K562 (cell line): ENCODE measurements at regions not wholly inside any gene's neighbourhood (a gene's known extent, or its start where the extent isn't known, plus 50 kb on each side); places are given as distances from the start of the nearest gene placed in this dataset.

ENCODE experiments used
- ATAC-seq: fragments of 200-7000 bp; cut with Tn5 transposase; 3 replicates; pipeline ENCODE4 v1.9.1; 2020; ENCODE audit warnings: moderate library complexity
- BruUV-seq: library from RNA; stranded (reverse); fragments of 400-500 nt; replicated peaks from 2 replicates; lab custom pipeline; 2021; lab: Mats Ljungman, UMichigan
- CTCF ChIA-PET: fragments of 300-600 bp; formaldehyde crosslinking; extraction: SDS; loops from one replicate; lab custom pipeline; 2021; ENCODE audit warnings: low intra/inter-chr PET ratio; lab: Yijun Ruan, JAX
- POLR2A ChIA-PET: fragments of 300-600, 350-650 bp; sonication (Branson Sonifier 250); formaldehyde crosslinking; extraction: SDS; loops from one replicate; lab custom pipeline; 2021; ENCODE audit warnings: antibody characterized with exemption, inconsistent platforms; lab: Yijun Ruan, JAX
- DNase-seq, 4 experiments: peaks; one replicate each; pipeline versions ENCODE4 v3.0.0 to v3.0.0-alpha.2; 2011 to 2018; ENCODE audit warnings: low spot score in 3 of 4, mixed read lengths in 3 of 4; ENCODE audit errors: extremely low read depth in 1 of 4
- FAIRE-seq: peaks from 2 replicates; lab custom pipeline; 2011; peaks lifted over from hg19 to GRCh38; lab: Jason Lieb, UNC
- H2AFZ ChIP-seq: 2 replicates; pipeline ENCODE4 v1.6.0; 2011; ENCODE audit warnings: low read depth, low read length, control low read depth, inconsistent platforms
- H3K27ac ChIP-seq: fragments of 200-600 bp; 3 replicates; pipeline ENCODE4 v1.8.0; 2011; ENCODE audit warnings: low read depth, mild to moderate bottlenecking, control low read depth, inconsistent platforms, low read length, moderate library complexity, mixed read lengths; ENCODE audit errors: extremely low read depth
- H3K27me3 ChIP-seq, 2 experiments: fragments of 300-600 bp in 1 of 2; 2 replicates in 1 of 2; 3 replicates in 1 of 2; pipeline versions ENCODE4 v1.6.0 to v1.8.0; 2011; ENCODE audit warnings: inconsistent platforms in 2 of 2, low read length in 2 of 2, mild to moderate bottlenecking in 1 of 2, mixed read lengths in 1 of 2, moderate library complexity in 1 of 2; ENCODE audit not compliant: control insufficient read depth in 2 of 2, insufficient read depth in 2 of 2
- H3K36me3 ChIP-seq: fragments of 300-600 bp; 3 replicates; pipeline ENCODE4 v1.8.0; 2011; ENCODE audit warnings: mild to moderate bottlenecking, low read length, inconsistent platforms; ENCODE audit not compliant: control insufficient read depth, insufficient read depth
- H3K4me1 ChIP-seq, 2 experiments: fragments of 200-600 bp in 1 of 2; replicated peaks in 1 of 2; 2 replicates in 1 of 2; 3 replicates in 1 of 2; pipeline versions ENCODE4 v1.5.1 to v1.8.0; 2011; ENCODE audit warnings: inconsistent platforms in 2 of 2, low read length in 2 of 2, mild to moderate bottlenecking in 1 of 2, mixed read lengths in 1 of 2, moderate library complexity in 1 of 2; ENCODE audit not compliant: control insufficient read depth in 2 of 2, insufficient read depth in 2 of 2
- H3K4me2 ChIP-seq: 2 replicates; pipeline ENCODE4 v1.6.1; 2011; ENCODE audit warnings: low read length, control low read depth, inconsistent platforms, mixed read lengths; ENCODE audit not compliant: insufficient read depth
- H3K4me3 ChIP-seq: fragments of 200-600 bp; sonication (generic), shearing (Covaris generic); 2 replicates; pipeline ENCODE4 v1.5.1; 2016; ENCODE audit warnings: control low read depth, inconsistent platforms
- H3K79me2 ChIP-seq: fragments of 200-600 bp; 3 replicates; pipeline ENCODE4 v1.8.0; 2011; ENCODE audit warnings: low read length, inconsistent platforms; ENCODE audit not compliant: control insufficient read depth, insufficient read depth
- H3K9ac ChIP-seq, 2 experiments: 2 replicates each; pipeline versions ENCODE4 v1.6.0 to v1.6.1; 2011; ENCODE audit warnings: low read depth in 2 of 2, low read length in 2 of 2, control low read depth in 1 of 2, inconsistent platforms in 1 of 2, mild to moderate bottlenecking in 1 of 2, mixed read lengths in 1 of 2; ENCODE audit not compliant: insufficient read depth in 1 of 2
- H3K9me1 ChIP-seq: one replicate; pipeline ENCODE4 v1.6.0; 2011; ENCODE audit warnings: inconsistent platforms, mild to moderate bottlenecking, low read length, moderate library complexity; ENCODE audit not compliant: control insufficient read depth, insufficient read depth
- H3K9me3 ChIP-seq: replicated peaks from 2 replicates; pipeline ENCODE4 v1.5.1; 2011; ENCODE audit warnings: low read depth, low read length, inconsistent platforms; ENCODE audit not compliant: control insufficient read depth, insufficient read depth
- H4K20me1 ChIP-seq: replicated peaks from 2 replicates; pipeline ENCODE4 v1.6.1; 2011; ENCODE audit warnings: low read length, inconsistent platforms, mixed read lengths; ENCODE audit not compliant: control insufficient read depth, insufficient read depth
- ATF1 ChIP-seq, 2 experiments: fragments of 450-650 bp in 1 of 2; IDR thresholded peaks; 2 replicates each; pipeline ENCODE4 v1.6.1; 2016; ENCODE audit warnings: missing compliant biosample characterization in 1 of 2, missing genetic modification characterization in 1 of 2
- CBFA2T3 ChIP-seq: fragments of 450-650 bp; IDR thresholded peaks from 2 replicates; pipeline ENCODE4 v1.6.1; 2017
- ELF2 ChIP-seq: fragments of 250-450 bp; sonication (Bioruptor Pico); IDR thresholded peaks from 2 replicates; pipeline ENCODE4 v1.5.0; 2021; ENCODE audit warnings: mild to moderate bottlenecking
- MIER1 ChIP-seq: fragments of 450-650 bp; IDR thresholded peaks from 2 replicates; pipeline ENCODE4 v1.6.1; 2016; ENCODE audit warnings: antibody characterized with exemption, mild to moderate bottlenecking, low read depth
- NFATC3 ChIP-seq: fragments of 450-650 bp; IDR thresholded peaks from 2 replicates; pipeline ENCODE4 v1.6.1; 2017; ENCODE audit warnings: mild to moderate bottlenecking
- PCBP2 ChIP-seq: fragments of 200-400 bp; formaldehyde crosslinking; IDR thresholded peaks from 2 replicates; pipeline ENCODE4 v1.6.1; 2018; ENCODE audit warnings: low read length, low read depth, mild to moderate bottlenecking, moderate library complexity; ENCODE audit not compliant: poor library complexity, severe bottlenecking
- PHF21A ChIP-seq: fragments of 450-650 bp; IDR thresholded peaks from 2 replicates; pipeline ENCODE4 v1.6.1; 2017; ENCODE audit warnings: low read depth, borderline replicate concordance
- POLR2G ChIP-seq: fragments of 200-400 bp; formaldehyde crosslinking; IDR thresholded peaks from 2 replicates; pipeline ENCODE4 v1.6.1; 2017; ENCODE audit warnings: low read depth, mild to moderate bottlenecking, antibody characterized with exemption, low read length, moderate library complexity
- POLR2H ChIP-seq: IDR thresholded peaks from 2 replicates; pipeline ENCODE4 v1.6.1; 2016; ENCODE audit warnings: missing genetic modification characterization, low read depth, mild to moderate bottlenecking, control low read depth, missing compliant biosample characterization, moderate library complexity
- SRSF1 ChIP-seq: fragments of 200-400 bp; formaldehyde crosslinking; IDR thresholded peaks from 2 replicates; pipeline ENCODE4 v1.6.1; 2017; ENCODE audit warnings: mild to moderate bottlenecking, low read depth, low read length, moderate library complexity
- SRSF3 ChIP-seq: fragments of 200-400 bp; formaldehyde crosslinking; IDR thresholded peaks from 2 replicates; pipeline ENCODE4 v1.6.1; 2016; ENCODE audit warnings: mild to moderate bottlenecking, low read length, moderate library complexity; ENCODE audit not compliant: insufficient read depth
- SRSF9 ChIP-seq: fragments of 200-400 bp; formaldehyde crosslinking; IDR thresholded peaks from 2 replicates; pipeline ENCODE4 v1.6.1; 2017; ENCODE audit warnings: low read depth, low read length, borderline replicate concordance
- ZBTB49 ChIP-seq: sonication (generic); formaldehyde crosslinking; IDR thresholded peaks from 2 replicates; pipeline ENCODE4 v1.8.0; 2022; ENCODE audit warnings: missing genetic modification reagents, mild to moderate bottlenecking, borderline replicate concordance
- ZNF124 ChIP-seq: sonication (generic); formaldehyde crosslinking; IDR thresholded peaks from 2 replicates; pipeline ENCODE4 v1.8.1; 2022; ENCODE audit warnings: missing genetic modification reagents
- ZNF583 ChIP-seq: fragments of 250-450 bp; sonication (Bioruptor Pico); IDR thresholded peaks from 2 replicates; pipeline ENCODE4 v1.4.0; 2020
- in situ Hi-C: fragments of 300-500 bp; cut with MboI; formaldehyde crosslinking; loops from 4 replicates; pipeline ENCODE4 v1.15.0; 2018; ENCODE audit warnings: inconsistent platforms, mixed read lengths
- intact Hi-C: fragments of 100-400 bp; cut with micrococcal nuclease; formaldehyde crosslinking; loops from 2 replicates; pipeline ENCODE4 v1.14.2; 2022
- TF ChIP-seq, protein P1 (sequence below): fragments of 450-650 bp; IDR thresholded peaks from 2 replicates; pipeline ENCODE4 v1.6.1; 2018; ENCODE audit warnings: mild to moderate bottlenecking, low read depth; ENCODE audit not compliant: partially characterized antibody
- TF ChIP-seq, protein P2 (sequence below): IDR thresholded peaks from 2 replicates; pipeline ENCODE4 v1.6.1; 2014; ENCODE audit warnings: antibody characterized with exemption

DNA sequence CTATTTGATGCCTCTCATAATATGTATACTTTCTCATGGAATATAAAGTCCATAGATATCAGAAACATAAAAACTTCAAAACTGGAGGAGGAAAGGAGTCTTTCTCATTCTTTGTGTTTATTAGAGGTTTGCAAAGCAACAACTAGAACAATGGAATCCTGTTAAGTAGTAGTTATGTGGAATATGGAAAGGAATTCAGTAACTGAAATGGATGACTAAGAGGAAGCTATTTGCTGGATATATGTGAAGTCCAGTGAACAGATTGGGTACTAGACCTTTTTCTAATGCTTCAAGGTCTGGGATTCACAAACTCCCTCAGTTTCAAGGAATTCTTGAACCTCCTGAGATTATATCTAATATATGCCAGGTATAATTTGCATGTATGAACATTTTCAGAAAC, 353.6 kb upstream of the FANCL start:
- BruUV-seq = no TSS peak
- H2AFZ ChIP-seq = no peak overlapping the region
- in situ Hi-C loops = no loop called here
- TF ChIP-seq POLR2H (no peak), MIER1 (no peak), SRSF3 (no peak), ZBTB49 (no peak), ELF2 (CRISPR knock-in tag) (no peak), ZNF124 (CRISPR knock-in tag) (no peak), ATF1 (CRISPR knock-in tag; IDR thresholded peaks at IDR 0.05) (no peak), ATF1 (tag; IDR thresholded peaks at IDR 0.05) (no peak), SRSF9 (no peak), ZNF583 (CRISPR knock-in tag) (no peak), CBFA2T3 (no peak), NFATC3 (no peak), PCBP2 (no peak), POLR2G (no peak), SRSF1 (no peak), PHF21A (no peak)
- TF ChIP-seq, protein P1, sequence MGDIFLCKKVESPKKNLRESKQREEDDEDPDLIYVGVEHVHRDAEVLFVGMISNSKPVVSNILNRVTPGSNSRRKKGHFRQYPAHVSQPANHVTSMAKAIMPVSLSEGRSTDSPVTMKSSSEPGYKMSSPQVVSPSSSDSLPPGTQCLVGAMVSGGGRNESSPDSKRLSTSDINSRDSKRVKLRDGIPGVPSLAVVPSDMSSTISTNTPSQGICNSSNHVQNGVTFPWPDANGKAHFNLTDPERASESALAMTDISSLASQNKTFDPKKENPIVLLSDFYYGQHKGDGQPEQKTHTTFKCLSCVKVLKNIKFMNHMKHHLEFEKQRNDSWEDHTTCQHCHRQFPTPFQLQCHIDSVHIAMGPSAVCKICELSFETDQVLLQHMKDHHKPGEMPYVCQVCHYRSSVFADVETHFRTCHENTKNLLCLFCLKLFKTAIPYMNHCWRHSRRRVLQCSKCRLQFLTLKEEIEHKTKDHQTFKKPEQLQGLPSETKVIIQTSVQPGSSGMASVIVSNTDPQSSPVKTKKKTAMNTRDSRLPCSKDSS = no peak
- TF ChIP-seq, protein P2, sequence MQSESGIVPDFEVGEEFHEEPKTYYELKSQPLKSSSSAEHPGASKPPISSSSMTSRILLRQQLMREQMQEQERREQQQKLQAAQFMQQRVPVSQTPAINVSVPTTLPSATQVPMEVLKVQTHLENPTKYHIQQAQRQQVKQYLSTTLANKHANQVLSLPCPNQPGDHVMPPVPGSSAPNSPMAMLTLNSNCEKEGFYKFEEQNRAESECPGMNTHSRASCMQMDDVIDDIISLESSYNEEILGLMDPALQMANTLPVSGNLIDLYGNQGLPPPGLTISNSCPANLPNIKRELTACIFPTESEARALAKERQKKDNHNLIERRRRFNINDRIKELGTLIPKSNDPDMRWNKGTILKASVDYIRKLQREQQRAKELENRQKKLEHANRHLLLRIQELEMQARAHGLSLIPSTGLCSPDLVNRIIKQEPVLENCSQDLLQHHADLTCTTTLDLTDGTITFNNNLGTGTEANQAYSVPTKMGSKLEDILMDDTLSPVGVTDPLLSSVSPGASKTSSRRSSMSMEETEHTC = no peak

More for the DNA sequence above, 353.6 kb upstream of the FANCL start:
- FAIRE-seq (no peak), DNase-seq (no peak), ATAC-seq (no peak)
- Histone ChIP-seq H3K79me2 (no peaks in the 10 kb centered on the region), H4K20me1 (no peaks in the 10 kb centered on the region), H3K9me3 (no peaks in the 10 kb centered on the region), H3K4me1 (no peaks in the 10 kb centered on the region; a peak in 1 of 5 replicates), H3K9ac (no peak overlapping the region), H3K27ac (no peak overlapping the region), H3K27me3 (no peaks in the 10 kb centered on the region), H3K36me3 (no peaks in the 10 kb centered on the region), H3K4me3 (no peak overlapping the region), H3K9me1 (no peaks in the 10 kb centered on the region), H3K4me2 (no peak overlapping the region)
- intact Hi-C loops = no loop called here
- ChIA-PET POLR2A (interaction anchor here (0.7 kb wide), 1 partner anchor 150 kb away, joined by 3 read pairs; no protein-coding TSS in a partner anchor), CTCF (no interaction called here)
